Neural cell (in vitro differentiated cells): ENCODE measurements at regions not wholly inside any gene's neighbourhood (a gene's known extent, or its start where the extent isn't known, plus 50 kb on each side); places are given as distances from the start of the nearest gene placed in this dataset.

ENCODE experiments used
- H2AFZ ChIP-seq: fragments of 200-600, 300-800 bp; sonication (generic), shearing (Covaris generic); 2 replicates; pipeline ENCODE4 v1.6.0; 2014; ENCODE audit warnings: low read depth, mild to moderate bottlenecking, antibody characterized with exemption, low read length, moderate library complexity
- H3F3A ChIP-seq: fragments of 200-600 bp; shearing (Covaris generic); 2 replicates; pipeline ENCODE4 v1.6.1; 2016; ENCODE audit warnings: mild to moderate bottlenecking, moderate library complexity, mixed read lengths, antibody characterized with exemption, low read length; ENCODE audit not compliant: insufficient read depth, poor library complexity, severe bottlenecking
- H3K27ac ChIP-seq: fragments of 200-600, 300-800 bp; sonication (generic), shearing (Covaris generic); 2 replicates; pipeline ENCODE4 v1.5.1; 2014; ENCODE audit warnings: mild to moderate bottlenecking, low read length, moderate library complexity
- H3K27me3 ChIP-seq: fragments of 300-800, 200-600 bp; sonication (generic), shearing (Covaris generic); 2 replicates; pipeline ENCODE4 v1.6.0; 2014; ENCODE audit warnings: mild to moderate bottlenecking, low read depth, low read length, moderate library complexity; ENCODE audit not compliant: insufficient read depth
- H3K36me3 ChIP-seq: fragments of 300-800, 200-600 bp; sonication (generic), shearing (Covaris generic); 2 replicates; pipeline ENCODE4 v1.5.1; 2014; ENCODE audit warnings: mild to moderate bottlenecking, antibody characterized with exemption, low read length, moderate library complexity; ENCODE audit not compliant: insufficient read depth
- H3K4me2 ChIP-seq: fragments of 300-800, 200-600 bp; sonication (generic), shearing (Covaris generic); 2 replicates; pipeline ENCODE4 v1.6.0; 2014; ENCODE audit warnings: mild to moderate bottlenecking, low read length
- H3K4me3 ChIP-seq: fragments of 300-800, 200-600 bp; sonication (generic), shearing (Covaris generic); 2 replicates; pipeline ENCODE4 v1.5.1; 2014; ENCODE audit warnings: mild to moderate bottlenecking, low read length, moderate library complexity
- H3K79me2 ChIP-seq: fragments of 200-600 bp; shearing (Covaris generic); replicated peaks from 2 replicates; pipeline ENCODE4 v1.6.0; 2014; ENCODE audit warnings: mild to moderate bottlenecking, low read length, moderate library complexity; ENCODE audit not compliant: insufficient read depth
- H3K9ac ChIP-seq: fragments of 300-800, 200-600 bp; sonication (generic), shearing (Covaris generic); 2 replicates; pipeline ENCODE4 v1.6.1; 2016; ENCODE audit warnings: mild to moderate bottlenecking, low read length, mixed read lengths
- H3K9me2 ChIP-seq: fragments of 200-600 bp; shearing (Covaris generic); 2 replicates; pipeline ENCODE4 v1.6.1; 2016; ENCODE audit warnings: mild to moderate bottlenecking, low read length, mixed read lengths; ENCODE audit not compliant: insufficient read depth
- H3K9me3 ChIP-seq: fragments of 200-600, 300-800 bp; sonication (generic), shearing (Covaris generic); 2 replicates; pipeline ENCODE4 v1.6.1; 2016; ENCODE audit warnings: mild to moderate bottlenecking, mixed run types, low read length, moderate library complexity, mixed read lengths
- H4K20me1 ChIP-seq: fragments of 200-600 bp; shearing (Covaris generic); 2 replicates; pipeline ENCODE4 v1.6.1; 2016; ENCODE audit warnings: mild to moderate bottlenecking, mixed run types; ENCODE audit not compliant: insufficient read depth
- EP300 ChIP-seq: fragments of 450-650 bp; conservative IDR thresholded peaks from 2 replicates; pipeline ENCODE4 v1.6.1; 2014; ENCODE audit warnings: antibody characterized with exemption, mild to moderate bottlenecking, moderate library complexity; ENCODE audit not compliant: poor library complexity, severe bottlenecking
- EZH2 ChIP-seq: fragments of 200-600, 300-800 bp; shearing (Covaris generic), sonication (generic); IDR thresholded peaks from 2 replicates; pipeline ENCODE4 v1.6.1; 2014; ENCODE audit warnings: antibody characterized with exemption, low read length, borderline replicate concordance, mild to moderate bottlenecking; ENCODE audit not compliant: insufficient read depth, poor library complexity, severe bottlenecking
- MXI1 ChIP-seq: fragments of 450-650 bp; conservative IDR thresholded peaks from 2 replicates; pipeline ENCODE4 v1.6.1; 2014; ENCODE audit warnings: antibody characterized with exemption, mild to moderate bottlenecking; ENCODE audit not compliant: poor library complexity, severe bottlenecking
- POLR2AphosphoS5 ChIP-seq: IDR thresholded peaks from 2 replicates; pipeline ENCODE4 v1.6.1; 2012
- RAD21 ChIP-seq: fragments of 450-650 bp; conservative IDR thresholded peaks from 2 replicates; pipeline ENCODE4 v1.6.1; 2014; ENCODE audit warnings: antibody characterized with exemption, mild to moderate bottlenecking, moderate library complexity
- SMC3 ChIP-seq: fragments of 450-650 bp; conservative IDR thresholded peaks from 2 replicates; pipeline ENCODE4 v1.6.1; 2014; ENCODE audit warnings: antibody characterized with exemption, mild to moderate bottlenecking, moderate library complexity; ENCODE audit not compliant: poor library complexity
- TAF1 ChIP-seq: IDR thresholded peaks from 2 replicates; pipeline ENCODE4 v1.6.1; 2012; ENCODE audit warnings: low read depth
- TF ChIP-seq, protein P1 (sequence below): fragments of 450-650 bp; IDR thresholded peaks from 2 replicates; pipeline ENCODE4 v1.5.1; 2014; ENCODE audit warnings: antibody characterized with exemption, mild to moderate bottlenecking, moderate library complexity; ENCODE audit not compliant: poor library complexity, severe bottlenecking
- TF ChIP-seq, protein P2 (sequence below): IDR thresholded peaks from 2 replicates; pipeline ENCODE4 v1.6.1; 2012; ENCODE audit warnings: borderline replicate concordance

DNA sequence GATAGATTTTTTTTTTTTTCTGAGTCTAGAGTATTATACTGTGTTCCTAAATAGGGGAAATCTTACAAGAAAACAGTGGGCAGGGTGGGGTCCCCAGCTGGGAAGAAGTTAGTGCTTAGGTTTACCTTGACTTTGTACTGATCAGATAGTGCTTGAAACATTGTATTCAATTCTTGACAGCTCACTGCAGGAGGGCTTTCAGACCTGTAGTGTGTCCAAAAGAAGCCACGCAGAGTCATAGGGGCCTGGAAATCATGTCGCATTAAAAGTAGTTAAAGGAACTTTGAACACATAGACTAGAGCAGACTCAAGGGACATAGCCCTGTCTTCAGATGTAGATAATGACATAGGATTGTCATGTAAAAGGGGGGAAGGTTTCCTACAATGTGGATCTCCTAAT is 215.4 kb upstream of the NR4A3 start:
- no peak overlapping the region for H3K9ac ChIP-seq
- H3K4me2 ChIP-seq: no peak overlapping the region
- H3K36me3 ChIP-seq: no peaks in the 10 kb centered on the region
- H3K9me3 ChIP-seq: no peaks in the 10 kb centered on the region
- no peaks in the 10 kb centered on the region for H3K27me3 ChIP-seq
- TF ChIP-seq MXI1: no peak
- no peak for TF ChIP-seq RAD21
- no peak for TF ChIP-seq EZH2
- TF ChIP-seq TAF1: no peak
- TF ChIP-seq, protein P1, sequence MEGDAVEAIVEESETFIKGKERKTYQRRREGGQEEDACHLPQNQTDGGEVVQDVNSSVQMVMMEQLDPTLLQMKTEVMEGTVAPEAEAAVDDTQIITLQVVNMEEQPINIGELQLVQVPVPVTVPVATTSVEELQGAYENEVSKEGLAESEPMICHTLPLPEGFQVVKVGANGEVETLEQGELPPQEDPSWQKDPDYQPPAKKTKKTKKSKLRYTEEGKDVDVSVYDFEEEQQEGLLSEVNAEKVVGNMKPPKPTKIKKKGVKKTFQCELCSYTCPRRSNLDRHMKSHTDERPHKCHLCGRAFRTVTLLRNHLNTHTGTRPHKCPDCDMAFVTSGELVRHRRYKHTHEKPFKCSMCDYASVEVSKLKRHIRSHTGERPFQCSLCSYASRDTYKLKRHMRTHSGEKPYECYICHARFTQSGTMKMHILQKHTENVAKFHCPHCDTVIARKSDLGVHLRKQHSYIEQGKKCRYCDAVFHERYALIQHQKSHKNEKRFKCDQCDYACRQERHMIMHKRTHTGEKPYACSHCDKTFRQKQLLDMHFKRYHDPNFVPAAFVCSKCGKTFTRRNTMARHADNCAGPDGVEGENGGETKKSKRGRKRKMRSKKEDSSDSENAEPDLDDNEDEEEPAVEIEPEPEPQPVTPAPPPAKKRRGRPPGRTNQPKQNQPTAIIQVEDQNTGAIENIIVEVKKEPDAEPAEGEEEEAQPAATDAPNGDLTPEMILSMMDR: no peak
- TF ChIP-seq, protein P2, sequence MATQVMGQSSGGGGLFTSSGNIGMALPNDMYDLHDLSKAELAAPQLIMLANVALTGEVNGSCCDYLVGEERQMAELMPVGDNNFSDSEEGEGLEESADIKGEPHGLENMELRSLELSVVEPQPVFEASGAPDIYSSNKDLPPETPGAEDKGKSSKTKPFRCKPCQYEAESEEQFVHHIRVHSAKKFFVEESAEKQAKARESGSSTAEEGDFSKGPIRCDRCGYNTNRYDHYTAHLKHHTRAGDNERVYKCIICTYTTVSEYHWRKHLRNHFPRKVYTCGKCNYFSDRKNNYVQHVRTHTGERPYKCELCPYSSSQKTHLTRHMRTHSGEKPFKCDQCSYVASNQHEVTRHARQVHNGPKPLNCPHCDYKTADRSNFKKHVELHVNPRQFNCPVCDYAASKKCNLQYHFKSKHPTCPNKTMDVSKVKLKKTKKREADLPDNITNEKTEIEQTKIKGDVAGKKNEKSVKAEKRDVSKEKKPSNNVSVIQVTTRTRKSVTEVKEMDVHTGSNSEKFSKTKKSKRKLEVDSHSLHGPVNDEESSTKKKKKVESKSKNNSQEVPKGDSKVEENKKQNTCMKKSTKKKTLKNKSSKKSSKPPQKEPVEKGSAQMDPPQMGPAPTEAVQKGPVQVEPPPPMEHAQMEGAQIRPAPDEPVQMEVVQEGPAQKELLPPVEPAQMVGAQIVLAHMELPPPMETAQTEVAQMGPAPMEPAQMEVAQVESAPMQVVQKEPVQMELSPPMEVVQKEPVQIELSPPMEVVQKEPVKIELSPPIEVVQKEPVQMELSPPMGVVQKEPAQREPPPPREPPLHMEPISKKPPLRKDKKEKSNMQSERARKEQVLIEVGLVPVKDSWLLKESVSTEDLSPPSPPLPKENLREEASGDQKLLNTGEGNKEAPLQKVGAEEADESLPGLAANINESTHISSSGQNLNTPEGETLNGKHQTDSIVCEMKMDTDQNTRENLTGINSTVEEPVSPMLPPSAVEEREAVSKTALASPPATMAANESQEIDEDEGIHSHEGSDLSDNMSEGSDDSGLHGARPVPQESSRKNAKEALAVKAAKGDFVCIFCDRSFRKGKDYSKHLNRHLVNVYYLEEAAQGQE: no peak
- no peak for TF ChIP-seq POLR2AphosphoS5
- no peak for TF ChIP-seq EP300
- TF ChIP-seq SMC3: no peak
- no peaks in the 10 kb centered on the region for H4K20me1 ChIP-seq
- H3K4me3 ChIP-seq: no peak overlapping the region
- no peak overlapping the region for H2AFZ ChIP-seq
- H3K79me2 ChIP-seq: no peaks in the 10 kb centered on the region
- no peaks in the 10 kb centered on the region for H3K9me2 ChIP-seq
- H3F3A ChIP-seq: no peaks in the 10 kb centered on the region
- peak overlapping the region; percentile 4 for H3K27ac ChIP-seq

- Histone ChIP-seq H3K9ac (no peak overlapping the region), H2AFZ (no peak overlapping the region), H3K79me2 (no peaks in the 10 kb centered on the region), H3K9me2 (no peaks in the 10 kb centered on the region), H3K27me3 (no peaks in the 10 kb centered on the region), H3F3A (no peaks in the 10 kb centered on the region), H3K36me3 (no peaks in the 10 kb centered on the region), H3K9me3 (no peaks in the 10 kb centered on the region), H3K4me3 (no peak overlapping the region), H4K20me1 (no peaks in the 10 kb centered on the region), H3K27ac (peak overlapping the region; percentile 4), H3K4me2 (no peak overlapping the region)
- TF ChIP-seq TAF1 (no peak), SMC3 (no peak), POLR2AphosphoS5 (no peak), EZH2 (no peak), MXI1 (no peak), RAD21 (no peak), EP300 (no peak)
- TF ChIP-seq, protein P1: no peak
- TF ChIP-seq, protein P2: no peak
Observed at GRCh38 chr9:99606957-99607356, 214.7 kb upstream of the NR4A3 start.
